Activated CD4-positive, CD25-positive, alpha-beta regulatory T cell treated with anti-CD3 and anti-CD28 coated beads, Interleukin-2, amount 50 U/mL, for 72 hours (primary cell): ENCODE measurements at regions not wholly inside any gene's neighbourhood (a gene's known extent, or its start where the extent isn't known, plus 50 kb on each side); places are given as distances from the start of the nearest gene placed in this dataset.
A peak's percentile ranks its signal among the peaks of the same experiment; 100 is the strongest.
"Not testable (repeated sequence)": the region's sequence is repeated elsewhere in the genome, so short reads cannot be mapped to it uniquely, and the experiment has no call there.

ENCODE experiments used
- DNase-seq: peaks from one replicate; pipeline ENCODE4 v3.0.0; 2021

DNA sequence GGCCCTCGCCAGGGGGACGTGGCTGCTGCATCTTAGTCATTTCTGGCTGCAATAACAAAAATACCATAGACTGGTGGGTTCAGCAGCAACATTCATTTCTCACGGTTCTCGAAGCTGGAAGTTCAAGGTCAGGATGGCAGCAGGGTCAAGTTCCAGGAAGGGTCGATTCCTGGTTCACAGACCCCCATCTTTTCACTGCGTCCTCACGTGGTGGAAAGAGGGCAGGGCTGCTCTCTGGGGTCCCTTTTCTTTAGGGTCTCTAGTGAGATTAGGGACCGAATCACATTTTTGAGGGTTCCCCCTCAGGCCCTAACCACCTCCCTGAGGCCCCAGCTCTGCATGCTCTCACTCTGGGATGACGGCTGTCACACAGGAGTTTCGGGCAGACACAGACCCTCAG lies 187.5 kb downstream of the TMEM121 start:
- DNase-seq, result not testable (repeated sequence)

DNA sequence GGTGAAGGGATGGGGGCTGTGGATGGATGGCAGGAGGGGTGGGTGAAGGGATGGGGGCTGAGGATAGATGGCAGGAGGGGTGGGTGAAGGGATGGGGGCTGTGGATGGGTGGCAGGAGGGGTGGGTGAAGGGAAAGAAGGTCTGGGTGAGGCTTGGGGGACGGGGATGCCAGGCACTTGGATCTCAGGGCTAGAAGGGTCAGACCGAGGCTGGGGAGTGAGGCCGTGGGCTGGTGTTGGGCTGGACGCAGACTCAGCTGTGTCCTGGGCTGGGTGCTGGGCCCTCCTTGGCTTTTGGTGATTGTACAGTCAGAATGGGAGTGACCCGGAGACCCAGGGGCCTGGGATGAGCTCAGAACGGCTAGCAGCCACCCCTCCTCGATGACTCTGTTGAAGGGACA lies 192.4 kb downstream of the TMEM121 start:
- not testable (repeated sequence) for DNase-seq

DNA sequence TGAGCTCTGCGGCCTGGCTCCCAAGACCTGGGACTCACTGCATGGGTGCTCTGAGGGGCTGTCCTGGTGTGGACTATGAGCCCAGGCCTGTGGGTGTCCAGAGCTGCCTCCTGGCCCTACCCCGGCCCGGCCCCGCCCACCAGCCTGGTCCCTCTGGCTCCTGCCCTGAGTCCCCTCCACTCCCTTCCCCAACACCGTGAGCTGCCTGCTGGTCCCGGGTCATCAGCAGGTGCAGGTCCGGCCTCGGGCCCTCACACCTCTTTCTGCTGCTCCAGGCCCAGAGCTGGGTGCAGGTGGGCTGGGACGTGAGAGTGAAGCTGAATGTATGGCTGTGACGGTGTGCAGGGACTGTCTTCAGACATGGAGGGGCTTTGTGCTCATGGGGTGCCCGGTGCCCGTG lies 193.7 kb downstream of the TMEM121 start:
- not testable (repeated sequence) for DNase-seq

DNA sequence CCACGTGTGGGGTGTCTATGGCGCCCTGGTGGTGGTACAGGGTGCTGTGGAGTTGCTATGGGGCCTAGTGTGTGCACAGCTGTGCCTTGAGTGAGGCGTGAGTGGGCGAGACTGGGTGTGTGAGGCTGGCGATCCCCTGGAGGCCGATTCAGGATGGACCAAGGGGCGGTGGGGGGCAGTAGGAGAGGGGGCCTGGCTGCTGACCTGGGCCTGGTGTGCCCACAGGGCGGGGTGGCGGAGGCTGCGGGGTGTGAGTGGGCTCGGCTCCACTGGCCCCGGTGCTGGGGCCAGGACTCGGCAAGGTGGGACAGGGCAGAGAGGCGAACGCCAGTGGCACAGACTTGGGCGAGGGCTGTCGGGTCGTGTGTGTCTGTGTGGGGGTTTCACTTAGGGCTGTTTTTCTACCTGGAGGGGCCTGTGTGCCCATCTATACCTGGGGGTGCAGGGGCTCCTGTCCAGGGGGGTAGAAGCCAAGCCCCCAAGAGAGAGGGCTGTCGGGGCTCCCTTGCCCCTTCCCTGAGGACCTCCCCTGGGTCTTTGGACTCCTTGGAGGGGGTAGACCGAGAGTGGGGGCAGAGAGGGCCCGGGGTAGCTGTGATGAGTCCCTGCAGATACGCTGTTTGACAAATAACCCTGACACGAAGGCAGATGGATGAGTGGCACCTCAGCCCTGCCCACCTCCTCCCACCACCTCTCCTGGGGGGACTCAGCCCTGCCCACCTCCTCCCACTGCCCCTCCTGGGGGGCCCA lies 194.6 kb downstream of the TMEM121 start:
- not testable (repeated sequence) for DNase-seq

DNA sequence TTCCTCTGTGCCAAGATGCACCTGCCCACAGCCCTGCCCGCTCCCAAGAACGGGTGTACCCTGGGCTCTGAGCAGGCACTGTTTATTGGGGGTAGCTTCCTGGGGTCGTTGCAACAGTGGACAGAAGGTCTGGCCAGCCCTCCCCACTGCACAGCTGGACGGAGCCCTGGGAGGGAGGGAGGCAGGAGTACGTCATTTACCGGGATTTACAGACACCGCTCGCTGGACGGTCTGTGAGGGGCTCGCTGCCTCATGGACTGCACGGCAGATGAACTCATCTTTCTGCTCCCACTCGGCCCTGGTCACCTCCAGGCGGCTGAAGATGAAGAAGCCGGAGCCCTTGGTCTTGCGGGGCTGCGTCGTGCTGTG lies 195.2 kb downstream of the TMEM121 start:
- not testable (repeated sequence) for DNase-seq

DNA sequence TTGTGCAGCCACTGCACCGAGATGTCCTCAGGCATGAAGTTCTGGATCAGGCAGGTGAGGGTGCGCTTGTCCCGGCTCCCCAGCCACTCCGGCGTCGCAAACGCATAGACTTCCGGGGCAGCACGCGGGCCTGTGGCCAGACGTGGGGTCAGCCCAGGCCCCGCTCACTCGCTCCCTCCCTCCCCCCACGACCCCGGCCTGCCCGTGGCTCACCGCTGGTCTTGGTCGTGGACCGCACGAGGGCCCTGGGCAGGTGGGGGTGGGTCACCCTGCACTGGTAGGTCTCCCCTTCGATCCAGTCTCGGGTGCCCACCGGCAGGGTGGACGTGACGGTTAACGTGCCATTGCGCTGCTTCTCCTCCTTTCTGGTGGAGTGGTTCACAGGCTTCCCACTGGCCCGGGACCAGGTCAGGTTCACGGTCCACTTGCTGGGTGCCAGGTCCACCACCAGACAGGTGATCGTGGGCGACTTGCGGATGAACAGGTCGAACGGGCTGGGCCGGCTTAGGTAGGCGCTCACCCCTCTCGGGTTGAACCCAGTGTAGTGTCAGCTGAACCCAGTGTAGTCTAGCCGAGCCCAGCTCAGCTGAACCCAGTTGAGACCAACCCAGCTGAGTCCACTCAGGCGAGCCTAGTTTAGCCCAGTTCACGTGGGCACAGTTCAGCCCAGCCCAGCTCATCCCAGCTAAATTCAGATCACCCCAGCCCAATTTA lies 195.8 kb downstream of the TMEM121 start:
- DNase-seq, result not testable (repeated sequence)

DNA sequence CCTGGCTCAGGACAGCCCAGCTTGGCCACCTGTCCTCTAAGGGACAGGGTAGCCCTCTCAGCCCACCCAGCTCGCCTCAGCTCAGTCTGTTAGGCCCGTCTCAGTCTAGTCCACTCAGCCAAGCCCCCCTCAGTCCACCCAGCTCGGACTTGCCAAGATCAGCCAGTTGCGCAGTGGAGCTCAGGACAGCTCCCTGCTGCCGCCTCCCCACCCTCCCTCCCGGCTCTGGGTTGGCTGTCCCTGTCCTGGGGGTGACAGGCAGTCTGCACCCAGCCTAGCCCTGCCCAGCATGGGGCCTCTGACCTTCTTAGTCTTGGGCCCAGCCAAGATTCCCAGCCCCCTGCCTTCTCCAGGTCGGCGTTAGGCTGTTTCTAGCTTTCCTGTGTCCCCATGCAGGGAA lies 196.9 kb downstream of the TMEM121 start:
- DNase-seq, result not testable (repeated sequence)

DNA sequence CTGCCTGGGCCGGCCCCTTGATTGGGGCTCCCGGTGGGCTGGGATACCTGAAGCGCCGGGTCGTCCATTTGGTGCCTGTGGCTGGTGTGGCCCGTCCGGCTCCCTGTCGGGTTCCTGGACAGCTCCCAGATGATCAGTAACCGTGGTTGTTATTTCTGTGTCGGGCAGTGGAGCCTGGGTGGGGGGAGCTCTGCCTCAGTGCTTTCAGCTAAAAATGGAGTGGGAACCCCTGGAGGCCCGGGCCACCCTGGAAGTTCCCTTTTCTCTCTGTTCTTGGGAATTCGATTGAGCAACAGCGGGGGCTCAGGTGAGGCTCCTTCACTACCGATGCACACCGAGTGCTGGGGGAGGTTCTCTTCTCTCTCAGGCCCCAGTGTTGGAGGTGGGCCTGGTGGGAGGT lies 197.4 kb downstream of the TMEM121 start:
- DNase-seq, result not testable (repeated sequence)

DNA sequence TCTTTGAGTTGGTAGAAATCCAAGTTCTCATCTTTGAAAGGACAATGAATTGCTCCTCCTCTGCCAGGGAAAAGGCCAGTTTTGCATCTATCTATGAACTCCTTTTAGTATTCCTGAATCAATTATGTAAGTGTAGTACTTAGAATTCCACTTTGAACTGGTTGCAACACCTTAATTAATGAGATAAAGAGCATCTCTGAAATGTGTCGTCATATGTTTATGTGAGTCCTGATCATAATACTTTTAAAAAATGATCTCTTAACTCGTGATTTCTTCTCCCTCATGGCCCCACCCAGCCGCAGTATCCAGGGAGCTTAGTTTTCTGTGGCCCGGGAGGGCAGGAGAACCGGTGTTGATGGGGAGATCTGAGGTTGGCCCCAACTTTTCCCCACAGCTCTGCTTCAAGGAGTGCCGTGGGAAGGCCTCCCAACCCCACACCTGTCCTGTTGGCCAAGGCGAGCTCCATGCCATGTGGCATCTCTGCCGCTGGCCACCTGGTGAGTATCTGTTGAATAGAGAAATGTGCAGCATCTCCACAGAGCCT lies 203.5 kb downstream of the TMEM121 start:
- DNase-seq, result peak; percentile 12

DNA sequence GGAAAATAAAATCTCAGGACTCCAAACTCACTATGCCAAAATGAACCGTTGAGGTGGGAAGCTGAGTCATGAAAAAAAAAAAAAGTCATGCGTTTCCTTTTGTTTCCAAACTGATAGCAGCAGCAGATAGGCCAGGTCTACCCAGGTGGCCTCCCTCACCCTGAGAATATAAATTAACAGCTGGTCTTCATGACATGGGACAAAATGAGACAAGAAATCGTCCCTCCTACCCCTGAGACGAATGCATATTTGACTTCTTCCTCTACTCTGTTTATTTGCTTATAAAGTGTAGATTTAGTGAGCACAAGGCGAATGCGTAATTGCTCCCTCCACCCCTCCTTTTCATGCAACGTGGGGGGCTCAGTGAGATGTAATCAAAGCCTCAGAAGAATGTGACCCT lies 204.3 kb downstream of the TMEM121 start:
- not testable (repeated sequence) for DNase-seq

DNA sequence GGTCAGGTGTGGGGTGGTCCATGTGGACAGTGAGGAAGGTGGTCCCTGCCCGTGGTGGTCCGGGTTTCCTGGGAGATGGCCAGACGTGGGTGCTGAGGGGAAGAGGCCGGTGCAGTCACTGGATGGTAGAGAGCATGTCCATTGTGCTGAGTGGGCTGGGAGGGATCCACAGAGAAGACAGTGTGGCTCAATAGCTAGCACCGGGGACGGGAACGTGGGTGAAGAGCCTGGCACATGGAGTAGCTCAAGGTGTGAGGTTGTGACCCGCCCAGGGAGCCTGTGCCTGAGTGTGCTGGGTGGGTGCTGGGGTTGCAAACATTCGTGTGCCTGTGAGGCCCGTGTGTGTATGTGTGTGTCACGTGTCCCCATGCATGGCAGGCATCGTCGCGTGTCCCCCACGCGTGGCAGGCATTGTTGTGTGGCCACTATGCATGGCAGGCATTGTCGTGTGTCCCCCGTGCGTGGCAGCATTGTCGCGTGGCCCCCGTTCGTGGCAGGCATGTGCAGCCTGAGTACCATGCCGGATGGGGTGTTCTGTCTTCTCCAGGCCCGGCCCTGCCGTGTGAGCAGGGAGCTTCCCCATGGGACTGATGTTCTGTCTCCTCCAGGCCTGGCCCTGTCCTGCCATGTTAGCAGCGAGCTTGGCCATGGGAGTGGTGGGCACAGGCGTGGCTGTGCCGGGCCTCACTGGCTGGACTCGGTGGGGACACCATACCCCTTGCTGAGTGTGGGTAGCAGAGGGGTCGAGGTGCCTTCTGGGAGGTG lies 205.0 kb downstream of the TMEM121 start:
- DNase-seq, result peak; percentile 13

DNA sequence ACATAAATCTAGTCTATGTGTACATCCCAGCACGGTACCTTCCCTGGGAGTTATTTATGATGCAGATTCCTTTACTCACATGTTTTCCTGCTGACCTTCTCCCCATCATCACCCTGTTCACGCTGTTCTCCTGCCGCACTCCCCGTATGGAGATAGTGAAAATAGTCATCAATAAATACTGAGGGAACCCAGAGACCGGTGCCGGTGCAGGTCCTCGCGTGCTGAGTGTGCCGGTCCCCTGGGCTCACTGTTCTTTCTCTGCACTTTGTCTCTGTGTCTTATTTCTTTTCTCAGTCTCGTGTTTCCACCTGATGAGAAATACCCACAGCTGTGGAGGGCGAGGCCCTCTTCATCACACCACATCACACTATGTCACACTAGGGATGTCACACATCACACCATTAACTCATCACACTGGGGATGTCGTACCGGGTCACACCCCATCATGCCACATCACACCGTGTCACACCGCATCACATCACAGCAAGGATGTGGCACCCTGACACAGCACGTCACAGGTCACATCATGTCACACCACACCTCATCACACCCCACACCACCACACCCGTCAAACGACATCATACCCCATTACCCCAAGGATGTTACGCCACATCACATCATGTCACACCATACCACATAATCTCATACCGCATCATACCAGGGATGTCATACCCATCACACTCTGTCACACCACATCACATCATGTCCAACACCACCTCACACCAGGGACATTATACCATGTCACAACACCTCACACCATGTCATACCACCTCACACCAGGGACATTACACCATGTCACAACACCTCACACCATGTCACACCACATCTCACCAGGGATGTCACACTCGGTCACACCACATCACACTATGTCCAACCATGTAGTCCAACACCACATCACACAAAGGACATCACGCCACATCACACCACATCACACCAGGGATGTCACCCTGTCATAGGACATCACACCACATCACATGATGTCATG lies 207.0 kb downstream of the TMEM121 start:
- no peak for DNase-seq

DNA sequence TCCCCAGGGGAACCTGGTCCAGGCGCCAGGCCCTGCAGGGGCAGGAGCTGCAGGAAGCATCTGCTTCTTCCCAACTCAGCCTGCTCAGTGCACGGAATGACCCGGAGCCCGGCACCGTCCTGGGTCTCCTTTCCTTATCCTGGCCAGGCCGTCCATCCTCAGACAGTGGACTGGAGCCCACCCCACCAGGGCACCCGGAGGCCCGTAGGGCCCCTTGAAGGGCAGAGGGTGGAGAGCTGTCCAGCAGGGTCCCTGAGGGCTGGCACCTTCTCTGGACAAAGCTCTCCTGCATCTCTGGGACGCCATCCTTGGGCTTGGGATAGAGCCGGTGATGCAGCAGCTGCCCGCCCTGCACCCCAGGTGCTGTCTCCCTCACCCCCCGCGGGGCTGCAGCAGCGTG lies 207.9 kb downstream of the TMEM121 start:
- DNase-seq, result not testable (repeated sequence)

DNA sequence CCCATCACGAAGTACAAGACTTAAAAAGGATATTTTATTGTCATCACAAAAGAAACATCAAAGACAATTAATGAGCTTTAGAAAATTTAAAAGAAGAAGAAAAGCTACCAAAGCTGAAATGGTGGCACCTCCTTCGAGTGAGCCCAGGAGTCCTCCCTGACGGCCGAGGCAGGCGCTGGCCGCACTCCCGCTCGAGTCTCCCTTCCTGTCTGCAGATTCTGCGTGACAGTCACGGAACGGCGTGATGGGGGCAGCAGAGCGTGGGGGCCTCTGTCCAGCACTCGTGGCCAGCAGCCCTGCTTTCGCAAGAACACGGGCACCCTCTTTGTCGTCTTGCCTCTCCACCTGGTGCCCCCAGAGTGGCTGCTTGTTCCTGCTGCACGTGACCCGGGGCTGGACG lies 209.9 kb downstream of the TMEM121 start:
- not testable (repeated sequence) for DNase-seq

DNA sequence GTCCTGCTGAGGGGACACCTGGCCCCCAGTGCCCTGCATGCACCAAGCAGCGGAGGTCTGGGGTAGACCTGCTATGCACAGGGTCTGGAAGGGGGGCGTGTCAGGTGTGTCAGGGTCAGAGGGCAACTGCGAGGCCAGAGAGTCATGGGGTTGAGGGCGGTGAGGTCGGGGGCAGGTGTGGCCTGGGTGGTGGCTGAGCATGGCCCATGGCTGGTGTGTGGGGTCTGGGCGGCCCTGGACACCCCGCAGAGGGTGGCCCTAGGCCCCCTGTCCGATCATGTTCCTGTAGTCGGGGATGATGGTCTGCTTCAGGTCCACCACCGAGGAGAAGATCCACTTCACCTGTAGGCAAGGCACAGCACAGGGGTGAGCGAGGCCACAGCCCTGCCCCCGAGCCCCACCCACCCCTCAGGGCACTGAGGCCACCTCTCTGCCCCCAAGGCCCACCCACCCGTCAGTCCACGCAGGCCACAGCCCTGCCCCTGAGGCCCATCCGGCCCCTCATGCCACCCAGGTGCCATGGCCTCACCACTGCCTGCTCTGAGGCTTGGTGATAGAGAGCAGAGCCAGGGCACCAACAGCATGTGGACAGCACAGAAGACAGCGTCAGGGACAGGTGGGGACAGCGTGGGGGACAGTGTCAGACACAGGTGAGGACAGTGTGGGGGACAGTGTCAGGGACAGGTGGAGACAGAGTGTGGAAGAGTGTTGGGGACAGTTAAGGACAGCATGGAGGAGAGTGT lies 211.3 kb downstream of the TMEM121 start:
- no peak for DNase-seq

DNA sequence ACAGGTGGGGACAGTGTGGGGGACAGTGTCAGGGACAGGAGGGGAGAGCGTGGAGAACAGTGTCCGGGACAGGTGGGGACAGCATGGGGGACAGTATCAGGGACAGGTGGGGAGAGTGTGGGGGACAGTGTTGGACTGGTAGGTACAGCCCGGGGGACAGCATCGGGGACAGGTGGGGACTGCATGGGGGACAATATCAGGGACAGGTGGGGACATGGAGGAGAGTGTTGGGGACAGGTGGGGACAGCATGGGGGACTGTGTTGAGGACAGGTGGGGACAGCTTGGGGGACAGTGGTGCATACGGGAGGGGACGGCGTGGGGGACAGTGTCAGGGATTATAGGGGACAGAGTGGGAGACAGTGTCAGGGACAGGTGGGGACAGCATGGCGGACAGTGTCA lies 212.3 kb downstream of the TMEM121 start:
- DNase-seq, result no peak

DNA sequence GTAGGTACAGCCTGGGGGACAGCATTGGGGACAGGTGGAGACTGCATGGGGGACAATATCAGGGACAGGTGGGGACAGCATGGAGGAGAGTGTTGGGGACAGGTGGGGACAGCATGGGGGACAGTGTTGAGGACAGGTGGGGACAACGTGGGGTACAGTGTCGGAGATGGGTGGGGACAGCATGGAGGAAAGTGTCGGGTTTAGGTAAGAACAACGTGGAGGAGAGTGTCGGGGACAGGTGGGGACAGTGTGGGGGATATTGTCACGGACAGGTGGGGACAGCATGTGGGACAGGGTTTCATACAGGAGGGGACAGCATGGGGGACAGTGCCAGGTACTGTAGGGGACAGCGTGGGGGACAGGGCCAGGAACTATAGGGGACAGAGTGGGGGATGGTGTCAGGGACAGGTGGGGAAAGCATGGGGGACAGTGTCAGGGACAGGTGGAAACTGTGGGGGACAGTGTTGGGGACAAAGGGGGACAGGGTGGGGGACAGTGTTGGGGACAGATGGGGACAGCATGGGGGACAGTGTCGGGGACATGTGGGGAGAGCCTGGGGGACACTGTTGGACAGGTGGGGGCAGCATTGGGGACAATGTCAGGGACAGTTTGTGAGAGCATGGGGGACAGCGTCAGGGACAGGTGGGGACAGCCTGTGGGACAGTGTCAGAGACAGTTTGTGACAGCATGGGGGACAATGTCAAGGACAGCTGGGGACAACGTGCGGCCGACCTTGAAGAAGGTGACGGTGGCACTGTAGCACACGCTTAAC lies 213.1 kb downstream of the TMEM121 start:
- no peak for DNase-seq

DNA sequence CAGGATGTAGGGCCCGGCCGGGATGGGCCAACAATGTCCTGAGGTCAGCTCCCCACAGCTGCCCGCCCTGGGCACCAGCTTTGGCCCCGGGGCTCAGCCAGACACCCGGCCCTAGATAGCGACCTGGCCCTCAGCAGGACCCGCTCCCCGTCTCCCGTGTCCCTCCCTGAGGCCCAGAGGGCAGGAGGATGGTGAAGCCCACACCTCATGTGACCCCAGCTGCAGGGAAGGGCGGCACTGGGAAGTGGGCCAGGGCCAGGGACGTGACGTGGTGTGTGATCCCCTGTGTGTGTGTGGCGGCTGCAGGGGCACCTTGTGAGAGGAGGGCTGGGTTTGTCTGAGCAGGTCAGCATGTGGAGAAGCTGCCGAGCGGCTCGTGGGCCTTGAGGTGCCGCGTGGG lies 213.9 kb downstream of the TMEM121 start:
- DNase-seq, result not testable (repeated sequence)

DNA sequence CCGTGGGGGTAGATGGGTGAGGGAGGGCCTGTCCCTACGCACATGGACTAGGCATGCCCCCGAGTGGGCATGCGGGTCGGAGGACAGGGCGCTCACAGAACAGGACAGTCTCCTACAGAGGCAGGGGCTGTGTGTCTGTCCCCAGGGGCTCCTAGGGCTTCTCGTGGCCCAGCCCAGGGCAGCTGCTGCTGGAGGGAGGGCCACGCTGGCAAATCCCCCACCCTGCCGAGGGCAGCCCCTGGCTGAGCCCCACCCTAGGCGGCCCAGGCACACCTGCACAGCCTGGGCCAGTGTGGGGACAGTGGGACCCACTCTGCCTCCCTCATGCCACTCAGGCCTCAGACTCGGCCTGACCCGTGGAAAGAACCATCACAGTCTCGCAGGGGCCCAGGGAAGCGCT lies 214.6 kb downstream of the TMEM121 start:
- not testable (repeated sequence) for DNase-seq

DNA sequence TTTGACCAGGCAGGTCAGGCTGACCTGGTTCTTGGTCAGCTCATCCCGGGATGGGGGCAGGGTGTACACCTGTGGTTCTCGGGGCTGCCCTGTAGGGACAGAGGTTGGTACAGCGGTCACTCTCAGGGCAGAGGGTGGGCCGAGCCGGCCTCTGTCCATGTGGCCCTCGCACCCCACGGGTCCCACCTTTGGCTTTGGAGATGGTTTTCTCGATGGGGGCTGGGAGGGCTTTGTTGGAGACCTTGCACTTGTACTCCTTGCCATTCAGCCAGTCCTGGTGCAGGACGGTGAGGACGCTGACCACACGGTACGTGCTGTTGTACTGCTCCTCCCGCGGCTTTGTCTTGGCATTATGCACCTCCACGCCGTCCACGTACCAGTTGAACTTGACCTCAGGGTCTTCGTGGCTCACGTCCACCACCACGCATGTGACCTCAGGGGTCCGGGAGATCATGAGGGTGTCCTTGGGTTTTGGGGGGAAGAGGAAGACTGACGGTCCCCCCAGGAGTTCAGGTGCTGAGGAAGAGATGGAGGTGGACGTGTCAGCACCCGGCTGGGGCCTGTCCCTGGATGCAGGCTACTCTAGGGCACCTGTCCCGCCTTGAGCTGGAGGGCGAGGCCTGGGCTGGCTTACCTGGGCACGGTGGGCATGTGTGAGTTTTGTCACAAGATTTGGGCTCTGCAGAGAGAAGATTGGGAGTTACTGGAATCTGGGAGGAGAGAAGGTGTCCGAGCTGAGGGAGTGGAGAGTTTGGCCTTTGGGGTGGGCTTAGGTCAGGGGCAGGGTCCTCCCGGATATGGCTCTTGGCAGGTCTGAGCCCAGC lies 215.5 kb downstream of the TMEM121 start:
- DNase-seq, result not testable (repeated sequence)
